Lower lobe of right lung (tissue), 2 donors: ENCODE measurements at regions not wholly inside any gene's neighbourhood (a gene's known extent, or its start where the extent isn't known, plus 50 kb on each side); places are given as distances from the start of the nearest gene placed in this dataset.

Experiments used
- ATAC-seq, 2 donors: fragments of 200-7000 bp; cut with Tn5 transposase; one replicate each; pipeline ENCODE4 v1.9.1; 2020 to 2022; ENCODE audit warnings: mild to moderate bottlenecking in 2 of 2, moderate library complexity in 2 of 2
- DNase-seq: peaks from one replicate; pipeline ENCODE4 v3.0.0-alpha.2; 2020
- H3K27ac ChIP-seq: fragments of 200-600 bp; one replicate; pipeline ENCODE4 v1.8.0; 2022
- H3K27me3 ChIP-seq: fragments of 200-600 bp; one replicate; pipeline ENCODE4 v1.8.0; 2022; ENCODE audit warnings: low read depth
- H3K36me3 ChIP-seq: fragments of 200-600 bp; one replicate; pipeline ENCODE4 v1.8.0; 2022; ENCODE audit warnings: mild to moderate bottlenecking
- H3K4me1 ChIP-seq: fragments of 200-600 bp; one replicate; pipeline ENCODE4 v1.8.0; 2022
- H3K4me3 ChIP-seq: fragments of 200-600 bp; one replicate; pipeline ENCODE4 v1.8.0; 2022; ENCODE audit warnings: mild to moderate bottlenecking
- H3K9me3 ChIP-seq: fragments of 200-600 bp; one replicate; pipeline ENCODE4 v1.8.0; 2022
- CTCF ChIP-seq: fragments of 200-600 bp; IDR thresholded peaks from one replicate; pipeline ENCODE4 v1.8.0; 2022; ENCODE audit warnings: antibody characterized with exemption, mild to moderate bottlenecking
- intact Hi-C: fragments of 100-400 bp; cut with DNase I; formaldehyde crosslinking; loops from one replicate; pipeline ENCODE4 v1.11.0; 2022
- donor health status: DM: no; HTN: yes; CAD: no; lungs with severe emphysema.

GRCh38 chr4:57475424-57475823 lies 365.2 kb upstream of the IGFBP7 start:
- Histone ChIP-seq H3K9me3 (no peaks in the 10 kb centered on the region), H3K27me3 (no peaks in the 10 kb centered on the region), H3K4me3 (no peak overlapping the region), H3K4me1 (no peaks in the 10 kb centered on the region), H3K27ac (no peak overlapping the region), H3K36me3 (no peaks in the 10 kb centered on the region)
- no peak for TF ChIP-seq CTCF
- no peak for ATAC-seq
- intact Hi-C loops = no loop called here
- DNase-seq = no peak

- ATAC-seq (no peak), DNase-seq (no peak)
- TF ChIP-seq CTCF = no peak
- Histone ChIP-seq H3K27ac (no peak overlapping the region), H3K4me1 (no peaks in the 10 kb centered on the region), H3K4me3 (no peak overlapping the region), H3K36me3 (no peaks in the 10 kb centered on the region), H3K9me3 (no peaks in the 10 kb centered on the region), H3K27me3 (no peaks in the 10 kb centered on the region)
- intact Hi-C loops = no loop called here
Observed at GRCh38 chr4:57465321-57466056, 355.3 kb upstream of the IGFBP7 start.

- intact Hi-C loops = no loop called here
- Histone ChIP-seq H3K27ac (no peak overlapping the region), H3K4me3 (no peak overlapping the region), H3K4me1 (no peaks in the 10 kb centered on the region), H3K9me3 (no peaks in the 10 kb centered on the region), H3K27me3 (no peaks in the 10 kb centered on the region), H3K36me3 (no peaks in the 10 kb centered on the region)
- ATAC-seq (peak; percentile 45 to 58), DNase-seq (no peak)
- no peak for TF ChIP-seq CTCF
Observed at GRCh38 chr4:57462843-57463242, 352.7 kb upstream of the IGFBP7 start.

GRCh38 chr4:57460967-57461366 lies 350.8 kb upstream of the IGFBP7 start:
- no peak for DNase-seq
- no peaks in the 10 kb centered on the region for H3K27me3 ChIP-seq
- H3K27ac ChIP-seq = no peak overlapping the region
- no peaks in the 10 kb centered on the region for H3K4me1 ChIP-seq
- no peaks in the 10 kb centered on the region for H3K9me3 ChIP-seq
- H3K36me3 ChIP-seq = no peaks in the 10 kb centered on the region
- no peak for ATAC-seq
- no peak overlapping the region for H3K4me3 ChIP-seq
- no peak for TF ChIP-seq CTCF
- intact Hi-C loops = no loop called here

GRCh38 chr4:57448901-57449300 lies 338.7 kb upstream of the IGFBP7 start:
- Histone ChIP-seq H3K4me3 (no peak overlapping the region), H3K27ac (no peak overlapping the region), H3K9me3 (no peaks in the 10 kb centered on the region), H3K4me1 (no peaks in the 10 kb centered on the region), H3K27me3 (no peaks in the 10 kb centered on the region), H3K36me3 (no peaks in the 10 kb centered on the region)
- ATAC-seq (no peak), DNase-seq (no peak)
- no peak for TF ChIP-seq CTCF
- intact Hi-C loops = no loop called here
